ENCODE measurements at regions not wholly inside any gene's neighbourhood (a gene's known extent, or its start where the extent isn't known, plus 50 kb on each side); places are given as distances from the start of the nearest gene placed in this dataset.

- no peak for DNase-seq
These were observed 247.7 kb upstream of the PTBP2 start for GRCh38 chr1:96473791-96474434.

- no peak for DNase-seq
These were observed 246.4 kb upstream of the PTBP2 start for GRCh38 chr1:96474985-96475743.

- DNase-seq = no peak
These were observed 245.7 kb upstream of the PTBP2 start for GRCh38 chr1:96475903-96476302.

DNA sequence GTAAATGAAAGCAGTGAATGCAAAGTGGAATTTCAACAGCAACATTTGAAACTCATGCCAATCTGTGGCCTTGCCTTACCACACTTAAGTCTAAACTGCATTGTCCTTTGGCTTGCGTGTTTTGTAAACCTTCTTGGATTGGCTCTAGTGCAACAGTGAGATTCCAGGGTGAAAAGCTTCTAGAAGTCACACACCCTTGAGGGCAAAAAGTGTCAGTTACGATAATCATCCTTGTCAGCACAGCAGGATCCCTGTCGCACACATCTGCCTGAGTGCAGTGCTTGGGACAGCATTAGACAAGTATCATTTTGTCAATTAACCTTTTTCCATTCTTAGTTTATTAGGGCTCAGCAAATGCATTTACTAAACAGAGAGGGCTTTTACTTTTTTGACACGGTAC, 243.4 kb upstream of the PTBP2 start:
- no peak for DNase-seq

DNA sequence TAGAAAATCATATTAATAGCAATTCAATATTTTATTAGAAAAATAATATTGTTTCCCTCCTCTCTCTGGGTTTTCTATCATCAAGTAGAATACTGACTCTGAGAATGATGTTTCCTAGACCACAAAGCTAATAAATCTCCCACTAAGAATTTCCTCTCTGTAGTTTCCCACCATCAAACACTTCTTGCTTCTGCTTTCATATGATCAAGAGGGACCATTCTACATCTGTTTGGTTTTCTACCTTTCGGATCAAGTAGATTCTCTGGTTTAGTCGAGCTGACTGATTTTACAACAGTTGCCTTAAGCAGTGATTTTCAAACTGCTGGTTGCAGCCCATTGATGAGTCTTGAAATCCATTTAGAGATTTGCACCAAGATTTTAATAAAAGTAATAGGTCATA, 240.2 kb upstream of the PTBP2 start:
- no peak for DNase-seq

GRCh38 chr1:96482616-96483015, 239.0 kb upstream of the PTBP2 start:
- DNase-seq = no peak

DNA sequence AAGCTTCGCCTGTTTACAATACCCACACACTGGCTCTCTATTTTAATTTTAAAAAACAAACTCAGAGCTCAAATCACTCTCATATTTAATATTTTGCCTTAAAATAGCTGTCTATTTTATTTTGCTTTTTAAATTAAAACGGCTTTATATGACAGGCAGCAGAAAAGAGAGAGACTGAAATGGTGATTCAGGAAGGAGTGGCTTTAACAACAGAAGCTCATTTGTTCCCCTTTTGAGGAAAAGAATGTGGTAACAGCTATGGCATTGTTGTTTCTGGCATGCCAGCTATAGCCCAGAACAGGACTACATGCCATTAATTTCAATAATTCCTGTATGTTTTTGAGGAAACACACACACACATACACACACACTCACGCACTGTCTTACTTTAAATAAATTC, 234.2 kb upstream of the PTBP2 start:
- DNase-seq = no peak

DNA sequence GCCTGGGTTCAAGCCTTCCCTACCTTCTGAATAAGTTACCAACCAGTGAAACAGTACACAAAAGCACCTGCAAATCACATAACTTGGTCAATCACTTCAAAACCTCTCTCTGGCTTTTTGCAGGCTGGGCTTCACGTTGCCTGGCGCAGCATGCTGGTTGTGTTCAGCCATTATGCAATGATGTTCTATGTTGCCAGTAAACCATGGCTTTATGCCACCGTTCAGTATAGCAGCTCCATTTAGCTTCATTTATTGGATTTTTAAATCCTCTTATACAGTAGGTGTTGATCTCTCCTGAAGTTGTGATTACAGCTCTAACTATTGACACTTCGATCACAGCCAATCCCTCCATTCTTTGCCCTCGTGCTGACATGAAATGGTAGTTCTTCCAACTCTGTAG, 233.6 kb upstream of the PTBP2 start:
- no peak for DNase-seq

- no peak for DNase-seq
These were observed 232.8 kb upstream of the PTBP2 start for GRCh38 chr1:96488777-96489176.

GRCh38 chr1:96492236-96492635, 229.3 kb upstream of the PTBP2 start:
- no peak for DNase-seq

DNA sequence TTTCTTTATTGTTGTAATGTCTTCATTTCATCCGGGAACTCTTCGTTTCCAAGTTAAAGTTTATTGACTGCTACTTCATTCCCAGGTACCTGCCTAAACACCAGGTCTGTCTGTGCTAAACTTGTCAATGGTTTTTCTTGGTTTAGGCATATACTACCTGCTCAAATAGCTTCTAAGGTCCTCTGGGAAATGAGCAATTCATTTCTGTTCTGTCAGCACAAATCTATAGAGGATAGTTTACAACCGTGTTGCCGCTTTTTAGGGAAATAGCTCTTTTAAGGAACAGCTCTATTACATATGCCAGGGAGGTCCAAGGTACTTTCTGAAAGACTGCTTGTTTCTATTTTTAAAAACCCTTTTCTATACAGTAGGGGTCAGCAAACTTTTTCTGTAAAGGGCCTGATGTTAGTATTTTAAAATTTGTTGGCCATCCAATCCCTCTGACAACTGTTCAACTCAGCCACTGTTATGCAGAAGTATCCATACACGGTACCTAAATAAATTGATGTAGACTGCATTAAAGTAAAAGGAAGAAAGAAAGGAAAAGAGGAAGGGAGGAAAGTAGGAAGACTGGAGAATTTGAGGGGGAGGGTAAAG, 222.7 kb upstream of the PTBP2 start:
- no peak for DNase-seq

DNA sequence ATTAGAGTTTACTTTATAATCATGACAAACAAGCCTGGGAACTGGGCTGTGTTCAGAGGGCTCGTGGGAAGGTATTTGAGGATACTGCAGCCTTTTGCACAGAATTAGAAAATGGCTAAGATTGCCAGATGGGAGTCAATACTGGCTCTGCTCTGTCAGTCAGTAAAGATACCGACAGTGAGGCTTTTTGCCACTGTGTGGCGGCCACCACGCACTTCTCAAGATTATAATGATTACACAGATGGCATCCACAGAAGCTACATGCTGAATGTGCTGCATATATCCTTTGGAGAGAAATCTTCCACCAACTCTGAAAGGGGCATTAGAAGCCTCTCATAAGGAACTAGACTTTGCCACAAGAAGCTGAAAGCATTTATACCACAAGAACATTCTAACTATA, 213.4 kb upstream of the PTBP2 start:
- DNase-seq = no peak

DNA sequence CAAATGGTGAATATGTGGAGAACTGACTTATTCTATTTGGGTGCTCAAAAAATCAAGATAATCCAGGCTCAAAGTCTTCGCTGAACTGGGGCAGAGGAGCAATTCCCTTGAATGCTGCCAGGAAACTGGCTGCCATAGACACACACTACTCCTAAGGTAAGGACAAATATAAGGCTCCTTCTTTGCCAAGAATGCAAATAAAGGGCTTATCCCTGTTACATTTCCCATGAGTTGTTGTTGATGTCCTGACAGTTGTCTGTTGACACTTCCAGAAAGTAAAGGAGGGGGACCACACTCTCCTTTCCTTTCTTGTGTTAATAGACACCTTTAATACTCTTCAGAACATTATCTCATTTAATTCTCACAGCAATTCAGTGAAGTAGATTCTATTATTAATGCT, 212.2 kb upstream of the PTBP2 start:
- no peak for DNase-seq

- no peak for DNase-seq
These were observed 211.6 kb upstream of the PTBP2 start for GRCh38 chr1:96509951-96510350.

DNA sequence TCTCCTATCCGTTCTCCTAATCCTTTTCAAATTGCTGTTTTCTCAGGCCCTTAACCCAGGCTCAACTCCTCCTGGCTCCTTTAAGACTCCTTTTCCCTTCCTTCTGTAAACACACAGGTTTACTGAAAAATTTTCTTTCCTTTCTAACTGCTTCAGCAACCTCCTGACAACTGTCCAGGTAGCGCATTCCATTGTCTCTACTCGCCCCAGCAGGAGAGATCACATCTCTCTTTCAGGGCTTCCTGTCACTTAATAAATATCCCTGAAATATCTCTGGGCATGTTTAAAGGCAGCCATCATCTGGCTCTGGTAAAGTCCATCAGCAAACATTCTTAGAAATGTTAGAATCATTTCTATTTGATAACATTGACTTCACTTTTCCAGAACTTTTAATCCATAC, 211.2 kb upstream of the PTBP2 start:
- DNase-seq = no peak

GRCh38 chr1:96510911-96511310, 210.7 kb upstream of the PTBP2 start:
- no peak for DNase-seq

- no peak for DNase-seq
These were observed 208.4 kb upstream of the PTBP2 start for GRCh38 chr1:96513136-96513535.

- DNase-seq = no peak
These were observed 206.2 kb upstream of the PTBP2 start for GRCh38 chr1:96515430-96515829.

DNA sequence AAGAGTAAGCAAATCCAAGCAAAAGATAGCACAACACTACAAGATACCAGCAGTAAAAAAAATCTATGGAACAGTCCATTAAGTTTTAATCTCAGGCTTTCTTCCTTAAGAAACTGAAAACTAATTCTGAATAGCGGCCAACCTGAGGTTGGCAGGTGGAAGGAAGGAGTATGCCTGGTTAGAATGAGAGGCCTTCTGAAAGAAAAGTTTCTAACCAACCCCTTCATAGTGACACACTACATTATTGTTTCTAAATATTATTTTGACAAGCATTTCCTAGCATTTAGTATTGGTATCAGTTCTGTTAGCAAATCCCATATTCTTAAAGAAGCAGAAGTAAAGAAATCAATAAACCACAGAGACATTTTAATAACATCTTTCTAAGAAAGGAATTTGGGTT, 205.7 kb upstream of the PTBP2 start:
- no peak for DNase-seq

DNA sequence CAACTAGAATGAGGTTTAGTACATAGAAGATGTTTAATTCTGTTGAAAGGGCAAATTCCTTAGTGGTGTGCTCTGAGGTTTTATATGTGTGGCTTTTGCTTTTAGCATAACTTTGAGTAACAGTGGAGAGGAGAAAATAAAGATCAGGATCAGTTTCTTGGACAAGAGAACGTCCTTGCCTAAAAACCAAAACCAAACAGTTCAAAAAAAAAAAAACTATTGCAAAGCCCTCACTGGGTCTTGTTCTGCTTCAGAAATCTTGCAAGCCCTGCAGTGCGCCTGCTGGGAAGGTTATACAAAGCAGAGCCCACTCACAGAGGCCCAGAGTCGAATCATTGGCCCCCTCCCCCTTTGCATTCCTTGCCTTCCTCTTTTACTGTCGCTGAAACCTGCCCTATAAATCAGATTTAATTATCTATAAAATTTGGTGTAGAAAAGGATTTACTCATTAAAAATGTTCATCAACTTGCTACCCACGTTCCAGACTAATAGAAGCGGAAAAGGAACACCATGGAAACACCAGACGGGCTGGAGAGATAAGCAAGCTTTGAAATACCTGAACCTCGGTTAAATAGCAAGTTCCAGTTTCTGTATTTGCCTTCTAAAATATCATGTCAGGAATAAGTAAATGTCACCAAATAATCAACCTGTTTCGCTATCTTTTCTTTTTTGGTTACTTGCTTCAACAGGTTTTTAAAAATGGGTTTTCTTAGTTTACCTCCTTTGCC, 201.6 kb upstream of the PTBP2 start:
- DNase-seq = no peak

DNA sequence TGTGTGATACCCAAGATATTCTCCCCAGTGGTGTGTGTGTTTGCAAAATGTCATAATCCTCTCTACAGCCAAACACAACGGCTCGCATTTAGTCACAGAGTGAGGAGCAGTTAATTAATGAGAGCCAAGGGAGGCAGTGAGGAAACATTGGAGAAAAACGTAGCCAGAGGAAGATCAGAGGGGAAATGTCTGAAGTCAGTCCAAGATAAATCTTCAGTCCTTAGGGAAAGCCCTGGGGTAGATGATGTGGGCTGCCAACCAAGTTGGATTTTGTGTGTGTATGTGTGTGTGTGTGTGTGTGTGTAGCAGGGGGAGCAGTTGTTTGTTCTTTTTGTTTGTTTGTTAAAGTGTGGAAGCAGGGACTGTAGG, 201.0 kb upstream of the PTBP2 start:
- no peak for DNase-seq

- DNase-seq = no peak
These were observed 200.6 kb upstream of the PTBP2 start for GRCh38 chr1:96521010-96521409.

- DNase-seq = no peak
These were observed 199.4 kb upstream of the PTBP2 start for GRCh38 chr1:96521994-96522760.

All from hematopoietic multipotent progenitor cell treated with erythropoietin and hydrocortisone succinate and interleukin-3 and kit ligand, for 8 days (in vitro differentiated cells).